AG04449 (cell line): ENCODE measurements at regions not wholly inside any gene's neighbourhood (a gene's known extent, or its start where the extent isn't known, plus 50 kb on each side); places are given as distances from the start of the nearest gene placed in this dataset.

Experiments used
- CTCF ChIA-PET: fragments of 350-600 bp; formaldehyde crosslinking; extraction: SDS; loops from one replicate; lab custom pipeline; 2021; ENCODE audit warnings: antibody characterized with exemption; lab: Yijun Ruan, JAX
- POLR2A ChIA-PET: fragments of 400-600, 350-600 bp; formaldehyde crosslinking; extraction: SDS; loops from one replicate; lab custom pipeline; 2020; ENCODE audit warnings: antibody characterized with exemption, inconsistent platforms; lab: Yijun Ruan, JAX
- DNase-seq: peaks from one replicate; pipeline ENCODE4 v3.0.0-alpha.2; 2010; ENCODE audit warnings: low read depth, low spot score
- H3K4me3 ChIP-seq: 2 replicates; pipeline ENCODE4 v1.5.1; 2011; ENCODE audit warnings: low read depth, mild to moderate bottlenecking, control low read depth, low read length
- TF ChIP-seq, protein P1 (sequence below): IDR thresholded peaks from one replicate; pipeline ENCODE4 v1.5.1; 2011; ENCODE audit warnings: mild to moderate bottlenecking, moderate library complexity, low read length, control low read depth, inconsistent platforms; ENCODE audit not compliant: insufficient read depth; ENCODE audit errors: missing control alignments

DNA sequence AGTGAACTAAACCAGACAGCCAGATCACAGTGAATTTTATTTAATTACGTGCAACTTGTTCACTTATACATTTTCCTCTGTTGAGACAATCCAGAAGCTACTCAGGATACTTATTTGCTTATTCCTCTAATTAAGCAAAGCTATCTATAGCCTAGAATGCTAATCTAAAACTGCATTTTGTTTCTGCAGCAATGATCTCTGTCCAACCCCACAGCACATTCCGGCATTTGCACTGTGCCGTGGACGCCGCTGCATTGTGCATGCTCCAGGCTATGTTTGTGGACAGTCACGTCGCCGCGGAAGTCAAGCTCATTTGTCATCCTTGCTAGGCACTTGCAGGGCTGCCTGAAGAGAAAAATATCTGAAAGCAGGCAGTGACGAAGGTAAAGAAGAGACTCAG lies 406.9 kb downstream of the RFC3 start:
- TF ChIP-seq, protein P1, sequence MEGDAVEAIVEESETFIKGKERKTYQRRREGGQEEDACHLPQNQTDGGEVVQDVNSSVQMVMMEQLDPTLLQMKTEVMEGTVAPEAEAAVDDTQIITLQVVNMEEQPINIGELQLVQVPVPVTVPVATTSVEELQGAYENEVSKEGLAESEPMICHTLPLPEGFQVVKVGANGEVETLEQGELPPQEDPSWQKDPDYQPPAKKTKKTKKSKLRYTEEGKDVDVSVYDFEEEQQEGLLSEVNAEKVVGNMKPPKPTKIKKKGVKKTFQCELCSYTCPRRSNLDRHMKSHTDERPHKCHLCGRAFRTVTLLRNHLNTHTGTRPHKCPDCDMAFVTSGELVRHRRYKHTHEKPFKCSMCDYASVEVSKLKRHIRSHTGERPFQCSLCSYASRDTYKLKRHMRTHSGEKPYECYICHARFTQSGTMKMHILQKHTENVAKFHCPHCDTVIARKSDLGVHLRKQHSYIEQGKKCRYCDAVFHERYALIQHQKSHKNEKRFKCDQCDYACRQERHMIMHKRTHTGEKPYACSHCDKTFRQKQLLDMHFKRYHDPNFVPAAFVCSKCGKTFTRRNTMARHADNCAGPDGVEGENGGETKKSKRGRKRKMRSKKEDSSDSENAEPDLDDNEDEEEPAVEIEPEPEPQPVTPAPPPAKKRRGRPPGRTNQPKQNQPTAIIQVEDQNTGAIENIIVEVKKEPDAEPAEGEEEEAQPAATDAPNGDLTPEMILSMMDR = no peak
- DNase-seq = no peak
- no peak overlapping the region for H3K4me3 ChIP-seq
- CTCF ChIA-PET = no interaction called here
- POLR2A ChIA-PET = no interaction called here

DNA sequence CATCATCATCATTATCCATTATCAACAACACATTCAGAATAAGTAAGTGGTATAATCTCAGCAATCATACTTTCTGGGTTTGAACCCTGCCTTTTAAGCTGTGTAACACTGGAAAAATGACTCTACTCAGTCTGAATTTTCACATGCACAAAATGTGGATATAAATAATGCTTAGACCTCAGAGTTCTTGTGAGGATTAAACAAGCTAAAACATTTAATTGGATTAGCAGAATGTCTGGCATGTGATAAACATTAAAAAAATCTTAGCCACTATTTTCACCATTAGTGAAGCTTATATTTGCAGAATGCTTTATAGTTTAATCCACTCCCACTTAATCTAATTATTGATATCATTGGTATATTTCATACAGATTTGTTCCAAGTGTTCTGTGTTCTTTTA lies 412.3 kb downstream of the RFC3 start:
- CTCF ChIA-PET = no interaction called here
- DNase-seq = no peak
- TF ChIP-seq, protein P1 = no peak
- H3K4me3 ChIP-seq = no peak overlapping the region
- POLR2A ChIA-PET = no interaction called here

DNA sequence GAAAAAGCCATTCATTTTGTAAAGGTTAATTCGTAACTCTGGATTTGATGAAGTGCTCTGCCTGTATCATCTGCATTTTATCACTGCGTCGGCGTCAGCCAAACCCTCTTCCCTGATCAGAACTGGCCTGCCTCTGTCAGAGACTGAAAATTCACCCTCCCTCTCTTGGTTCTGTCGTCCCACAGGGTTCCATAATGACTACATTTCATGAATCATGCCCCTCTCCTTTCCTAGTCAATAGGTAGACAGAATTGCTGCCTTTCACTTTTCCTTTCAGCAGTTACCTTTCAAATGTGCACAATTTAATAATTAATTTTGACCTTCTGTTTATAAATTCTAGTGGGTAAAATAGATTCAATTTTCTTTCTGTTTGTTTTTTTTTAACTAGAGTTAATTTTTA lies 423.4 kb downstream of the RFC3 start:
- DNase-seq = no peak
- POLR2A ChIA-PET = no interaction called here
- CTCF ChIA-PET = no interaction called here
- TF ChIP-seq, protein P1 = no peak
- H3K4me3 ChIP-seq = no peak overlapping the region

DNA sequence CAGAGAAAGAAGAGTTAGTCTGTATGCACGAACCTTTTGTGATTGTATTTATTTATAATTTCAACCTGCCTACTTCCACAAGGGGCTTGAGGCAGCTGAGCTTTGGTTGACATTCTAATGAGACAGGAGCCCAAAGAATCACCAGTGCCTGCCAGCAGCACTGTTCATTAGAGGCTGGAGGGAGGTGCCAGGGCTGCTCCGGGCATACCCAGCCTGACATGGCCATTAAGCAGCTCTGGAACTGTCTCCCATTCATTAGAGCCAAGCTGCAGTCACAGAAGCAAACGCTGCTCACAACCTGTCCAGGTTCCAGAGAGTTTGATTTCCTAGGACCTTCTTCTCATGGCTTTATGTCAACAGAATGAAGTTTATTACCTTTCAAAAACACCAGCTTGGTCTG lies 425.5 kb downstream of the RFC3 start:
- DNase-seq = no peak
- TF ChIP-seq, protein P1 = no peak
- CTCF ChIA-PET = interaction anchor here (1.1 kb wide), 1 partner anchor 31 kb away, joined by 3 read pairs; no protein-coding TSS in a partner anchor
- POLR2A ChIA-PET = no interaction called here
- H3K4me3 ChIP-seq = no peak overlapping the region

DNA sequence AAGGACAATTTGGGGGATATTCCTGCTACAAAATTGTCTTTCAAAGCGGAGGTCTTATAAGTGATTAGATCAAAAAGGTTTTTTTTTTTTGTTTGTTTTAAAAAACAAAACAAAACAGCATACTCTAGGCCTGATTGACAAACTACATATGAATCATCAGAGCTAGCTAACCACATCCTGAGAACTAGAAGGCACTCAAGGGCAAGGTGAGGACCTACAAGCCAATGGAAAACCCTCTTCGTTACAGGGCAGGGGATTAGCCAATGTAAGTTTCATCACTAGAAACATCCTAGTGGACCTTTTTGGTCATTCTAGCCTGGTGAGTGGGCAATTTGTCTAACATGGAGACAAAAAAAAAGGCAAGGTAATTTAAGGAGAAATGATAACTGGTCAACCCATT lies 428.6 kb downstream of the RFC3 start:
- ChIA-PET POLR2A (no interaction called here), CTCF (no interaction called here)
- DNase-seq = no peak
- TF ChIP-seq, protein P1 = no peak
- no peak overlapping the region for H3K4me3 ChIP-seq

DNA sequence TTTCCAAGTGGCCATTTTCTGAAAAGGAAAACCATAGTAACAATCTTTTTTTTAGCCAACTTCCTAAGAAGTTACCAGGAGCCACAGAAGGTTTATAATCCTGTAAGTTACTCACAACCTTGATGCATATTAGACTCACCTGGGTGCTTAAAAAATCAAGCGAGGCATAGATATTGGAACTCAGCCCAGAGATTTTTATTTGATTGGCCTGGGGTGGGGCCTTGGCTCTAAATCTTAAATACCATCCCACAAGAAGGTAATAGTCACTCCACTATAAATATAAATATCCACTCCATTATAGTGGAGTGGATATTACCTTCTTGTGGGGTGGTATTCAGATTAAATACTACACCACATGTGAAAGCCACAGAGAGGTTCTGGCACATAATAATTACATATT lies 429.6 kb downstream of the RFC3 start:
- no peak overlapping the region for H3K4me3 ChIP-seq
- TF ChIP-seq, protein P1 = no peak
- POLR2A ChIA-PET = no interaction called here
- DNase-seq = no peak
- CTCF ChIA-PET = no interaction called here
